Neural progenitor cell (in vitro differentiated cells): ENCODE measurements at regions not wholly inside any gene's neighbourhood (a gene's known extent, or its start where the extent isn't known, plus 50 kb on each side); places are given as distances from the start of the nearest gene placed in this dataset.
"Not testable (repeated sequence)": the region's sequence is repeated elsewhere in the genome, so short reads cannot be mapped to it uniquely, and the experiment has no call there.

Experiments used
- DNase-seq: peaks from one replicate; pipeline ENCODE4 v3.0.0-alpha.2; 2016; ENCODE audit warnings: low spot score
- H2AFZ ChIP-seq: fragments of 200-600 bp; sonication (generic); replicated peaks from 2 replicates; pipeline ENCODE4 v1.6.1; 2016; ENCODE audit warnings: antibody characterized with exemption
- H3F3A ChIP-seq: fragments of 200-600 bp; sonication (generic); 2 replicates; pipeline ENCODE4 v1.6.1; 2016; ENCODE audit warnings: antibody characterized with exemption, low read depth
- H3K27ac ChIP-seq: fragments of 200-600 bp; sonication (generic); 2 replicates; pipeline ENCODE4 v1.5.1; 2016; ENCODE audit warnings: mild to moderate bottlenecking
- H3K27me3 ChIP-seq: fragments of 200-600 bp; sonication (generic); 2 replicates; pipeline ENCODE4 v1.6.1; 2016; ENCODE audit warnings: mild to moderate bottlenecking, moderate library complexity
- H3K36me3 ChIP-seq: fragments of 200-600 bp; sonication (generic); 2 replicates; pipeline ENCODE4 v1.5.1; 2016
- H3K4me1 ChIP-seq: fragments of 200-600 bp; sonication (generic); 2 replicates; pipeline ENCODE4 v1.6.1; 2016; ENCODE audit warnings: mixed run types
- H3K4me2 ChIP-seq: fragments of 200-600 bp; sonication (generic); 2 replicates; pipeline ENCODE4 v1.6.1; 2016
- H3K4me3 ChIP-seq: fragments of 200-600 bp; sonication (generic); 2 replicates; pipeline ENCODE4 v1.5.1; 2016
- H3K79me2 ChIP-seq: fragments of 200-600 bp; sonication (generic); 2 replicates; pipeline ENCODE4 v1.6.1; 2016; ENCODE audit warnings: low read depth
- H3K9ac ChIP-seq: fragments of 200-600 bp; sonication (generic); 2 replicates; pipeline ENCODE4 v1.6.1; 2016
- H3K9me3 ChIP-seq: fragments of 200-600 bp; sonication (generic); 2 replicates; pipeline ENCODE4 v1.5.1; 2016; ENCODE audit warnings: low read depth
- H4K20me1 ChIP-seq: fragments of 200-600 bp; sonication (generic); 2 replicates; pipeline ENCODE4 v1.6.1; 2016; ENCODE audit warnings: low read depth
- H3K27ac Mint-ChIP-seq: 3 replicates; pipeline ENCODE4 v1.8.0; 2021; ENCODE audit warnings: mixed read lengths
- H3K27me3 Mint-ChIP-seq: 2 replicates; pipeline ENCODE4 v1.8.0; 2022; ENCODE audit warnings: low read depth, mild to moderate bottlenecking, inconsistent platforms, moderate library complexity, mixed read lengths; ENCODE audit not compliant: insufficient read depth
- H3K36me3 Mint-ChIP-seq: 3 replicates; pipeline ENCODE4 v1.8.0; 2021; ENCODE audit warnings: mixed read lengths
- H3K4me1 Mint-ChIP-seq: 3 replicates; pipeline ENCODE4 v1.8.0; 2021; ENCODE audit warnings: mixed read lengths
- H3K4me3 Mint-ChIP-seq: 3 replicates; pipeline ENCODE4 v1.8.0; 2021; ENCODE audit warnings: mild to moderate bottlenecking, moderate library complexity, mixed read lengths
- H3K9me3 Mint-ChIP-seq: 3 replicates; pipeline ENCODE4 v1.8.0; 2020; ENCODE audit warnings: mixed read lengths

DNA sequence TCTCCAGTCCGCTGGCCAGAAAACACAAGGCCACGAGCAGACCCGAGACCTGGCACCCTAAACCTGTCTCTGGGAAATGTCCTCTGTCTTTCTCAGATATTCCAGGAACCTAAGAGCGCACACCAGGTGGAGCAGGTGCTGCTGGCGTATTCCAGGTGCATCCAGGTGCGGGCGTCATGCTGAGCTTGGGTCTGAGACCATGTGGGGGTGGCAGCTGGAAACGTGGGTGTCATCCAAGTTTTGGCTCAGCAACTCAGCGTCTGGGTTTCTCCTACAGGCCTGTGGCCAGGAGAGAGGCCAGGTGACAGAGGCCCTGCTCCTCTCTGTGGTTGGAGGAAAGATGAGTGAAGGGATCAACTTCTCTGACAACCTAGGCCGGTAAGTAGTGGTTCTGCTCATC is 103.3 kb upstream of the PZP start:
- not testable (repeated sequence) for H3K36me3 Mint-ChIP-seq, H4K20me1 ChIP-seq, H3K4me3 ChIP-seq, H3K4me3 Mint-ChIP-seq, DNase-seq, H3K27ac ChIP-seq, H3K9me3 Mint-ChIP-seq, H3K9me3 ChIP-seq, H3K9ac ChIP-seq, H3K4me1 Mint-ChIP-seq, H3K4me2 ChIP-seq, H2AFZ ChIP-seq, H3K27ac Mint-ChIP-seq, H3K4me1 ChIP-seq, H3F3A ChIP-seq, H3K79me2 ChIP-seq, H3K27me3 ChIP-seq, H3K36me3 ChIP-seq, H3K27me3 Mint-ChIP-seq

GRCh38 chr12:9310645-9311044 is 102.5 kb upstream of the PZP start:
- not testable (repeated sequence) for H3K27ac Mint-ChIP-seq, H3K4me3 ChIP-seq, DNase-seq, H3K36me3 ChIP-seq, H3K9me3 Mint-ChIP-seq, H3K4me1 Mint-ChIP-seq, H3K4me1 ChIP-seq, H4K20me1 ChIP-seq, H3K27ac ChIP-seq, H3K36me3 Mint-ChIP-seq, H3K4me2 ChIP-seq, H3K4me3 Mint-ChIP-seq, H3K9me3 ChIP-seq, H3K79me2 ChIP-seq, H3K9ac ChIP-seq, H2AFZ ChIP-seq, H3K27me3 Mint-ChIP-seq, H3K27me3 ChIP-seq, H3F3A ChIP-seq

- not testable (repeated sequence) for H3F3A ChIP-seq, H3K36me3 ChIP-seq, H3K27ac ChIP-seq, H3K9ac ChIP-seq, H3K4me3 ChIP-seq, DNase-seq, H3K36me3 Mint-ChIP-seq, H3K79me2 ChIP-seq, H3K9me3 Mint-ChIP-seq, H3K4me1 Mint-ChIP-seq, H3K27me3 ChIP-seq, H3K9me3 ChIP-seq, H2AFZ ChIP-seq, H3K4me3 Mint-ChIP-seq, H3K27me3 Mint-ChIP-seq, H4K20me1 ChIP-seq, H3K27ac Mint-ChIP-seq, H3K4me1 ChIP-seq, H3K4me2 ChIP-seq
Observed at GRCh38 chr12:9309749-9310148, 101.6 kb upstream of the PZP start.

GRCh38 chr12:9308745-9309144 is 100.5 kb upstream of the PZP start:
- not testable (repeated sequence) for H3K27me3 ChIP-seq, H3F3A ChIP-seq, H3K4me3 ChIP-seq, H2AFZ ChIP-seq, H3K36me3 ChIP-seq, H3K27me3 Mint-ChIP-seq, H3K4me3 Mint-ChIP-seq, H3K9me3 Mint-ChIP-seq, DNase-seq, H3K4me1 Mint-ChIP-seq, H3K79me2 ChIP-seq, H3K4me1 ChIP-seq, H3K27ac ChIP-seq, H3K9ac ChIP-seq, H3K36me3 Mint-ChIP-seq, H3K4me2 ChIP-seq, H3K9me3 ChIP-seq, H3K27ac Mint-ChIP-seq, H4K20me1 ChIP-seq

DNA sequence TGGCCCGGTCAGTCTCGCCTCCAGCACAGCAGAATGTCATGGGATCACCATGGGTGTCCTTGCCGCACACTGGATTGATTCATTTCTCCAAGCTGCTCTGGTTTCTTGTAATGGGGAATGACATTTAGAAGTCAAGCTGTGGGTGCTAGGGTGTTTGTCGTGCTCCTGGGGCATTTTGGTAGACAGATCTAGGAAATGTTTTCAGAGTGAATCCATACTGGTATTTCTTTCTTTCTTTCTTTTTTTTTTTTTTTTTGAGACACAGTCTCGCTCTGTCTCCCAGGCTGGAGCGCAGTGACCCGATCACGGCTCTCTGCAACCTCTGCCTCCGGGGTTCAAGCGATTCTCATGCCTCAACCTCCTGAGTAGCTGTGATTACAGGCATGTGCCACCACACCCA is 100.0 kb upstream of the PZP start:
- H3K27me3 Mint-ChIP-seq, H3K4me3 ChIP-seq, H3K9ac ChIP-seq, H3K79me2 ChIP-seq, H3K9me3 Mint-ChIP-seq, H3K4me3 Mint-ChIP-seq, H4K20me1 ChIP-seq, DNase-seq, H3K9me3 ChIP-seq, H3K4me1 Mint-ChIP-seq, H2AFZ ChIP-seq, H3K27me3 ChIP-seq, H3F3A ChIP-seq, H3K36me3 ChIP-seq, H3K27ac ChIP-seq, H3K27ac Mint-ChIP-seq, H3K4me2 ChIP-seq, H3K4me1 ChIP-seq, H3K36me3 Mint-ChIP-seq: not testable (repeated sequence)

GRCh38 chr12:9307255-9307654 is 99.1 kb upstream of the PZP start:
- not testable (repeated sequence) for H3K27ac ChIP-seq, H3K36me3 Mint-ChIP-seq, H3K4me1 ChIP-seq, H3K27ac Mint-ChIP-seq, H3K27me3 ChIP-seq, H3K27me3 Mint-ChIP-seq, H3K9me3 Mint-ChIP-seq, H3K79me2 ChIP-seq, H3K4me3 Mint-ChIP-seq, H3K4me1 Mint-ChIP-seq, DNase-seq, H3F3A ChIP-seq, H2AFZ ChIP-seq, H3K9me3 ChIP-seq, H3K4me3 ChIP-seq, H3K36me3 ChIP-seq, H4K20me1 ChIP-seq, H3K4me2 ChIP-seq, H3K9ac ChIP-seq

DNA sequence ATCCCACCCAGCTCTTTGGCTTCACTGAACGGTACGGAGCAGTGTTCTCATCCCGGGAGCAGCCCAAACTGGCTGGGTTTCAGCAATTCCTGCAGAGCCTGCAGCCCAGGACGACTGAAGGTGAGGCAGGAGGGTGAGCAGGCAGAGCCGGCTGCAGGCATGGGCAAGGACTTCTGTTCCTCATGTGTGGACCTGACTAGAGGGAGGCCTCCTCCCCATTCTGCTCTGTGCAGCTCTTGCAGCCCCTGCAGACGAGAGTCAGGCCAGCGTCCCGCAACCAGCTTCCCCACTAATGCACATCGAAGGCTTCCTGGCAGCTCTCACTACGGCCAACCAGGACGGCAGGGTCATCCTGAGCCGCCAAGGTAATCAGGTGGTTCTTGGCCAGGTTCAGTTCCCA is 97.8 kb upstream of the PZP start:
- not testable (repeated sequence) for H3K9me3 Mint-ChIP-seq, H3K4me1 Mint-ChIP-seq, H3K4me1 ChIP-seq, H3K36me3 Mint-ChIP-seq, H3K9me3 ChIP-seq, H3K4me2 ChIP-seq, H3K4me3 ChIP-seq, H4K20me1 ChIP-seq, H3K27ac ChIP-seq, H3K36me3 ChIP-seq, H3K4me3 Mint-ChIP-seq, DNase-seq, H3K79me2 ChIP-seq, H3K27me3 ChIP-seq, H3K27me3 Mint-ChIP-seq, H3K9ac ChIP-seq, H3F3A ChIP-seq, H2AFZ ChIP-seq, H3K27ac Mint-ChIP-seq

DNA sequence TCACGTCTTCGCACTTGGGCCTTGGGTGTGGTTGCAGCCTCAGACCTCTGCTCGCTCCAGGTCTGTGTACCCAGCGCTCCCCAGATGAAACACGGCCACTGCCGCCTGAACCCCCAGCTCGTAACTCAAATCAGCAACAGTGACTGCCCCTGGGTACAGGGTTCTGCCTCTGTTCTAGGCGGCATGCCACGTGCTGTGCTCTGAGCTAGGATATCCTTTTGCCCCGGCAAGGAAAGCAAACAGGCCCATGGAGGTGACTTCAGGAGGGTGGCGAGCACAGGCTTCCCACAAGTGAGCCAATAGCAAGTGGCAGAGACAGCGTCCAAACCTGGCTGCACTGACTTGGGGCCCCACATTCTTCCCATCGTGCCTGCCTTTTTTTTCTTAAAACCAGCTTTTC is 96.3 kb upstream of the PZP start:
- not testable (repeated sequence) for H3K27ac ChIP-seq, H3K4me3 Mint-ChIP-seq, H3K9ac ChIP-seq, H3K4me2 ChIP-seq, H3K9me3 ChIP-seq, H3K4me1 Mint-ChIP-seq, H4K20me1 ChIP-seq, H3K79me2 ChIP-seq, H3K4me1 ChIP-seq, H2AFZ ChIP-seq, H3K36me3 ChIP-seq, H3K27me3 Mint-ChIP-seq, DNase-seq, H3K4me3 ChIP-seq, H3K27me3 ChIP-seq, H3K27ac Mint-ChIP-seq, H3K36me3 Mint-ChIP-seq, H3K9me3 Mint-ChIP-seq, H3F3A ChIP-seq

DNA sequence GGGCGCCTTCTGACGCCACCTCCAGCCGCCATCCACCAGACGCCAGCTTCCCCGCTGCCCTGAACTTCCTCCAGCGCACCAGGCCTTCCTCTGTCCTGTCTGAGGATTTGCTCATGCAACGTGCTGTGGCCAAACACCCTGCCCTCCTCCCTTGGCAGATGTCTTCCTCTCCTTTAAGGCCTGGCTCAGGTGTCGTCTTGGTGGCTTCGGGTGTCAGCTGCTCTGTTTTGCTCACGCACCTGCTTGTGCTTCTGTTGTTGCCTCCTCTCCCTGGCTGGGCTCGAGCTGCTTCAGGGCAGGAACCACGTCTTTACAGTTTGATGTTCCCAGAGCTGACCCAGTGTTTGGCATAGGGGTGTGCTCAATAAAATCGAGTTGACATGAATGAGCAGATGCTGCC is 87.7 kb upstream of the PZP start:
- not testable (repeated sequence) for DNase-seq, H3K4me1 ChIP-seq, H2AFZ ChIP-seq, H3K9me3 ChIP-seq, H4K20me1 ChIP-seq, H3K4me2 ChIP-seq, H3K27ac Mint-ChIP-seq, H3K4me1 Mint-ChIP-seq, H3K36me3 ChIP-seq, H3K79me2 ChIP-seq, H3K36me3 Mint-ChIP-seq, H3K27ac ChIP-seq, H3F3A ChIP-seq, H3K9me3 Mint-ChIP-seq, H3K9ac ChIP-seq, H3K4me3 Mint-ChIP-seq, H3K4me3 ChIP-seq, H3K27me3 Mint-ChIP-seq, H3K27me3 ChIP-seq
